CD4-positive, alpha-beta T cell (primary cell): ENCODE measurements at regions not wholly inside any gene's neighbourhood (a gene's known extent, or its start where the extent isn't known, plus 50 kb on each side); places are given as distances from the start of the nearest gene placed in this dataset.

ENCODE experiments used
- ATAC-seq: fragments of 200-7000 bp; cut with Tn5 transposase; one replicate; pipeline ENCODE4 v1.10.0; 2022; ENCODE audit warnings: mild to moderate bottlenecking; ENCODE audit not compliant: poor library complexity
- CTCF ChIA-PET: fragments of 350-600 bp; sonication (Branson Sonifier 250); formaldehyde crosslinking; loops from one replicate; lab custom pipeline; 2021; ENCODE audit warnings: antibody characterized with exemption, inconsistent platforms; lab: Charles Lee
- POLR2A ChIA-PET: fragments of 350-600 bp; sonication (Branson Sonifier 250); formaldehyde crosslinking; loops from one replicate; lab custom pipeline; 2021; ENCODE audit warnings: antibody characterized with exemption, inconsistent platforms; lab: Charles Lee
- DNase-seq, 14 experiments: peaks; one replicate each; pipeline ENCODE4 v3.0.0-alpha.2; 2013 to 2020; ENCODE audit warnings: mixed read lengths in 2 of 14
- H3K27ac ChIP-seq, 2 donors: one replicate each; pipeline versions ENCODE4 v1.5.1 to v1.7.0; 2013; ENCODE audit warnings: low read length in 2 of 2, low read depth in 1 of 2, mild to moderate bottlenecking in 1 of 2
- H3K27me3 ChIP-seq, 2 experiments: 1 replicate in 1 of 2; 2 replicates in 1 of 2; pipeline versions ENCODE4 v1.6.1 to v1.7.0; 2013; ENCODE audit warnings: low read length in 2 of 2, control low read depth in 1 of 2, mild to moderate bottlenecking in 1 of 2, moderate library complexity in 1 of 2; ENCODE audit not compliant: insufficient read depth in 2 of 2, control insufficient read depth in 1 of 2
- H3K36me3 ChIP-seq: one replicate; pipeline ENCODE4 v1.6.1; 2013; ENCODE audit warnings: low read length, control low read depth; ENCODE audit not compliant: insufficient read depth
- H3K4me1 ChIP-seq: one replicate; pipeline ENCODE4 v1.6.1; 2013; ENCODE audit warnings: low read length, control low read depth; ENCODE audit not compliant: insufficient read depth
- H3K4me3 ChIP-seq: one replicate; pipeline ENCODE4 v1.5.1; 2013; ENCODE audit warnings: mild to moderate bottlenecking, low read length, moderate library complexity
- H3K9me3 ChIP-seq, 2 experiments: 1 replicate in 1 of 2; 2 replicates in 1 of 2; pipeline versions ENCODE4 v1.6.1 to v1.7.0; 2013; ENCODE audit warnings: low read length in 2 of 2, mild to moderate bottlenecking in 2 of 2, control low read depth in 1 of 2, moderate library complexity in 1 of 2; ENCODE audit not compliant: control insufficient read depth in 1 of 2, insufficient read depth in 1 of 2
- H3K27ac Mint-ChIP-seq: one replicate; pipeline ENCODE4 v1.8.0; 2020; ENCODE audit warnings: mixed read lengths
- H3K27me3 Mint-ChIP-seq: one replicate; pipeline ENCODE4 v1.8.0; 2021; ENCODE audit warnings: mixed read lengths
- H3K36me3 Mint-ChIP-seq: one replicate; pipeline ENCODE4 v1.8.0; 2021; ENCODE audit warnings: low read depth, mixed read lengths
- H3K4me1 Mint-ChIP-seq: one replicate; pipeline ENCODE4 v1.8.0; 2021; ENCODE audit warnings: low read depth, mixed read lengths
- H3K4me3 Mint-ChIP-seq: one replicate; pipeline ENCODE4 v1.8.0; 2020; ENCODE audit warnings: mild to moderate bottlenecking, mixed read lengths
- H3K9me3 Mint-ChIP-seq: one replicate; pipeline ENCODE4 v1.8.0; 2020; ENCODE audit warnings: mixed read lengths
- intact Hi-C, 2 experiments: fragments of 100-400 bp; cut with DNase I in 1 of 2; cut with micrococcal nuclease in 1 of 2; formaldehyde crosslinking; loops; one replicate each; pipeline versions ENCODE4 v1.15.1 to v1.9.0; 2023 to 2025; cut with DNase I, micrococcal nuclease
- TF ChIP-seq, protein P1 (sequence below): fragments of 200-600 bp; IDR thresholded peaks from one replicate; pipeline ENCODE4 v1.8.0; 2022; ENCODE audit warnings: antibody characterized with exemption, mild to moderate bottlenecking

DNA sequence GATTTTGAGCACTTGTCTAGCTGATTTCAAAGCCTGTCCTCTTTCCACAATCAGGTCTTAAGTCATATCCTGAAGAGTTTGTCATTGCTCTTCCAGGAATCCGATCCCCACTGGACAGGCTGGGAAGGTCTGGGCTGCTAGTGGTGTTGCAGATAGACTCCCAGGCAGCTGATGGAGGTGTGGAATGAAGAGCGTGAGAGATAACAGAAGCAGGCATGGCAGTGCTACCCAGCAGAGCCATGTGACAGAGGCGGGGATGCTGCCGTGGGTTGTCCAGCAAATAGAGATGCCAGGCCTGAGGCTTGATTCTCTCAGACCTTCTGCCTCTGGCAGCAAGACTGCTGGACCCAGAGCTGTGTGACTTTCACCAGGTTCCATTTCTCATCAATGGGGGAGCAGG lies 116.5 kb upstream of the EEPD1 start:
- intact Hi-C loops = no loop called here
- TF ChIP-seq, protein P1, sequence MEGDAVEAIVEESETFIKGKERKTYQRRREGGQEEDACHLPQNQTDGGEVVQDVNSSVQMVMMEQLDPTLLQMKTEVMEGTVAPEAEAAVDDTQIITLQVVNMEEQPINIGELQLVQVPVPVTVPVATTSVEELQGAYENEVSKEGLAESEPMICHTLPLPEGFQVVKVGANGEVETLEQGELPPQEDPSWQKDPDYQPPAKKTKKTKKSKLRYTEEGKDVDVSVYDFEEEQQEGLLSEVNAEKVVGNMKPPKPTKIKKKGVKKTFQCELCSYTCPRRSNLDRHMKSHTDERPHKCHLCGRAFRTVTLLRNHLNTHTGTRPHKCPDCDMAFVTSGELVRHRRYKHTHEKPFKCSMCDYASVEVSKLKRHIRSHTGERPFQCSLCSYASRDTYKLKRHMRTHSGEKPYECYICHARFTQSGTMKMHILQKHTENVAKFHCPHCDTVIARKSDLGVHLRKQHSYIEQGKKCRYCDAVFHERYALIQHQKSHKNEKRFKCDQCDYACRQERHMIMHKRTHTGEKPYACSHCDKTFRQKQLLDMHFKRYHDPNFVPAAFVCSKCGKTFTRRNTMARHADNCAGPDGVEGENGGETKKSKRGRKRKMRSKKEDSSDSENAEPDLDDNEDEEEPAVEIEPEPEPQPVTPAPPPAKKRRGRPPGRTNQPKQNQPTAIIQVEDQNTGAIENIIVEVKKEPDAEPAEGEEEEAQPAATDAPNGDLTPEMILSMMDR = no peak
- ChIA-PET POLR2A (no interaction called here), CTCF (no interaction called here)
- H3K9me3 Mint-ChIP-seq = no peaks in the 10 kb centered on the region
- ATAC-seq (no peak), DNase-seq (no peak)
- Histone ChIP-seq H3K4me1 (peaks cover 10% of the 10 kb centered on the region), H3K27me3 (peaks cover 0 to 2% of the 10 kb centered on the region in 2 experiments), H3K27ac (no peak overlapping the region), H3K36me3 (no peaks in the 10 kb centered on the region), H3K9me3 (no peaks in the 10 kb centered on the region), H3K4me3 (no peak overlapping the region)
- no peak overlapping the region for H3K4me3 Mint-ChIP-seq
- no peaks in the 10 kb centered on the region for H3K36me3 Mint-ChIP-seq
- no peak overlapping the region for H3K27ac Mint-ChIP-seq
- no peaks in the 10 kb centered on the region for H3K4me1 Mint-ChIP-seq
- peaks cover 5% of the 10 kb centered on the region for H3K27me3 Mint-ChIP-seq

DNA sequence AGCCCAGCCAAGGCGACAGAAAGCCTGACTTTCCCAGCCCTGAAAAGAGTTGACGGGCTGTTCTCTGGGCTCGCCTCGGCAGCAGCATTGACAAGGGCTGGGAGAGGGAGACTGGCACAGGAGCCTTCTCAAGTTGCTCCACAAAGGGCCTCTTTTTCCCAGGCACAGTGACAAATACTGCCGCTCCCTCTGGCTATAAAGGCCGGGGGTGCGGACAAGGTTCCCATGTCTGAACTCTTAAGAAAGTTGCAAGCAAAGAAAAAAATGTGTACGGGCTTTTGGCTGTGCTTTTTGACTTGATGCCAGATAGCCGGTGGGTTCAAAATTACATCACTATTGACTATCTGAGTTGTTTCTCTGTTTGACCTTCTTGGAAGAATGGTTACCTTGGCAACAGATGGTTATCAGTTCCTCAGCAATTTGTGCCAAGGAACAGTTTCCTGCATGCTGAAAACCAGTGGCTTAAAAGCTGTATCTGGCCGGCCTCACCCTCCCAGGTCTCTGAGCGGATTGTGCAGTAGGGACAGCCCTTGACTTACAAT lies 115.9 kb upstream of the EEPD1 start:
- H3K27ac Mint-ChIP-seq = no peak overlapping the region
- H3K4me1 ChIP-seq = peaks cover 10% of the 10 kb centered on the region
- H3K36me3 Mint-ChIP-seq = no peaks in the 10 kb centered on the region
- ChIA-PET CTCF (no interaction called here), POLR2A (no interaction called here)
- no peaks in the 10 kb centered on the region for H3K9me3 ChIP-seq
- no peak overlapping the region for H3K4me3 ChIP-seq
- TF ChIP-seq, protein P1 = no peak
- ATAC-seq = no peak
- H3K4me1 Mint-ChIP-seq = no peaks in the 10 kb centered on the region
- H3K27me3 ChIP-seq = peaks cover 0 to 2% of the 10 kb centered on the region in 2 experiments
- H3K9me3 Mint-ChIP-seq = no peaks in the 10 kb centered on the region
- H3K27ac ChIP-seq = no peak overlapping the region
- H3K36me3 ChIP-seq = no peaks in the 10 kb centered on the region
- DNase-seq = peak in 3 of 14 experiments; percentile 11 to 19 (median 17)
- H3K27me3 Mint-ChIP-seq = peaks cover 3% of the 10 kb centered on the region
- intact Hi-C loops = no loop called here
- no peak overlapping the region for H3K4me3 Mint-ChIP-seq

DNA sequence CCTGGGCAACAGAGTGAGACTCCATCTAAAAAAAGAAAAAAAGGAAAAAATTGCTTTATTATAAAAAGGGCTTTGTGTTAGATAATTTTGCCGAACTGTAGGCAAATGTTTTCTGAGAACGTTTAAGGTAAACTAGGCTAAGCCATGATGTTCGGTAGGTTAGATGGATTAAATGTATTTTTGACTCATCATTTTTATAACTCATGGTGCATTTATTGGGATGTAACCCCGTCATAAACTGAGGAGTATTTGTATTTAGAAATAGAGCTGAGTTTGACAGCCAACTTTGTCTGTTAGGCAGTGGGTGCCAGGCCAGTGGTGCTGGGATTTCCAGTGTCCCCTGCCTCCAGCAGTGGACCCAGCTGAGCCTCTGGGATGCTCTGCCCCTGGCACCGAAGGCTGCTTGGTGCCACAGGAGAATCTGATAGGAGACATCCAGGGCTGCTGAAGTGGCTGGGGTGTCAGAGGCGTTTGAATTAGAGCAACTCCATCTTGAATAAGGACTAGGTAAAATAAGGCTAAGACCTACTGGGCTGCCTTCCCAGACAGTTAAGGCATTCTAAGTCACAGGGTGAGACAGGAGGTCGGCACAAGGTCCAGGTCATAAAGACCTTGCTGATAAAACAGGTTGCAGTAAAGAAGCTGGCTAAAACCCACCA lies 114.9 kb upstream of the EEPD1 start:
- intact Hi-C loops = loop anchor here in 1 of 2 experiments (1.0 kb wide), 1 partner anchor 49 kb away; no protein-coding TSS in a partner anchor
- Mint-ChIP-seq H3K4me3 (no peak overlapping the region), H3K9me3 (no peaks in the 10 kb centered on the region), H3K36me3 (no peaks in the 10 kb centered on the region), H3K4me1 (no peaks in the 10 kb centered on the region), H3K27me3 (no peaks in the 10 kb centered on the region), H3K27ac (no peak overlapping the region)
- TF ChIP-seq, protein P1 = no peak
- Histone ChIP-seq H3K27ac (no peak overlapping the region), H3K27me3 (no peaks in the 10 kb centered on the region), H3K36me3 (no peaks in the 10 kb centered on the region), H3K4me1 (peaks cover 10% of the 10 kb centered on the region), H3K9me3 (no peaks in the 10 kb centered on the region), H3K4me3 (no peak overlapping the region)
- ChIA-PET CTCF (no interaction called here), POLR2A (no interaction called here)
- no peak for DNase-seq
- ATAC-seq = no peak
